Mammary epithelial cell (primary cell): ENCODE measurements at regions not wholly inside any gene's neighbourhood (a gene's known extent, or its start where the extent isn't known, plus 50 kb on each side); places are given as distances from the start of the nearest gene placed in this dataset.

ENCODE experiments used
- CTCF ChIP-seq, 2 donors: IDR thresholded peaks in 1 of 2; conservative IDR thresholded peaks in 1 of 2; 2 replicates each; pipeline ENCODE4 v1.5.1; 2011 to 2012; ENCODE audit warnings: inconsistent platforms in 2 of 2, low read length in 2 of 2, mild to moderate bottlenecking in 2 of 2, control low read depth in 1 of 2, low read depth in 1 of 2; ENCODE audit not compliant: insufficient read depth in 1 of 2; ENCODE audit errors: extremely low read depth in 1 of 2
- EZH2 ChIP-seq: IDR thresholded peaks from 2 replicates; pipeline ENCODE4 v1.6.1; 2012; ENCODE audit warnings: low read length, inconsistent platforms, borderline replicate concordance

- TF ChIP-seq CTCF (conservative IDR thresholded peaks at IDR 0.05 in 1 of 2, IDR thresholded peaks at IDR 0.05 in 1 of 2; ENCODE audit: extremely low read depth in 1 of 2, insufficient read depth in 1 of 2, low read depth in 1 of 2, low read length in 2 of 2) = no peak
- TF ChIP-seq EZH2 = no peak
These were observed 385.4 kb downstream of the BRINP2 start for GRCh38 chr1:177556163-177556562.
